Activated CD8-positive, alpha-beta T cell treated with anti-CD3 and anti-CD28 coated beads for 36 hours (primary cell): ENCODE measurements at regions not wholly inside any gene's neighbourhood (a gene's known extent, or its start where the extent isn't known, plus 50 kb on each side); places are given as distances from the start of the nearest gene placed in this dataset.

Source experiments
- ATAC-seq: fragments of 200-7000 bp; cut with Tn5 transposase; one replicate; pipeline ENCODE4 v1.10.0; 2021; ENCODE audit warnings: mild to moderate bottlenecking, moderate library complexity
- CTCF ChIA-PET: fragments of 350-600 bp; sonication (Branson Sonifier 250); formaldehyde crosslinking; loops from one replicate; lab custom pipeline; 2021; ENCODE audit warnings: antibody characterized with exemption; lab: Charles Lee
- POLR2A ChIA-PET: fragments of 350-600 bp; sonication (Branson Sonifier 250); formaldehyde crosslinking; loops from one replicate; lab custom pipeline; 2021; ENCODE audit warnings: antibody characterized with exemption; lab: Charles Lee
- DNase-seq: peaks from one replicate; pipeline ENCODE4 v3.0.0-alpha.2; 2020
- H3K27ac Mint-ChIP-seq: one replicate; pipeline ENCODE4 v1.8.0; 2021; ENCODE audit warnings: mild to moderate bottlenecking, mixed read lengths
- H3K27me3 Mint-ChIP-seq: one replicate; pipeline ENCODE4 v1.8.0; 2021; ENCODE audit warnings: mixed read lengths
- H3K36me3 Mint-ChIP-seq: one replicate; pipeline ENCODE4 v1.8.0; 2021; ENCODE audit warnings: low read depth, mixed read lengths
- H3K4me1 Mint-ChIP-seq: one replicate; pipeline ENCODE4 v1.8.0; 2021; ENCODE audit warnings: low read depth, mixed read lengths
- H3K4me3 Mint-ChIP-seq: one replicate; pipeline ENCODE4 v1.8.0; 2021; ENCODE audit warnings: mild to moderate bottlenecking, moderate library complexity, mixed read lengths
- H3K9me3 Mint-ChIP-seq: one replicate; pipeline ENCODE4 v1.8.0; 2021; ENCODE audit warnings: mixed read lengths
- intact Hi-C: fragments of 100-400 bp; cut with micrococcal nuclease; formaldehyde crosslinking; loops from one replicate; pipeline ENCODE4 v1.10.0; 2022
- TF ChIP-seq, protein P1 (sequence below): fragments of 200-600 bp; IDR thresholded peaks from one replicate; pipeline ENCODE4 v1.8.0; 2022; ENCODE audit warnings: antibody characterized with exemption, mild to moderate bottlenecking

- no peaks in the 10 kb centered on the region for H3K4me1 Mint-ChIP-seq
- H3K27me3 Mint-ChIP-seq, result no peaks in the 10 kb centered on the region
- peaks cover 12% of the 10 kb centered on the region for H3K9me3 Mint-ChIP-seq
- H3K4me3 Mint-ChIP-seq, result no peak overlapping the region
- ChIA-PET CTCF (no interaction called here), POLR2A (no interaction called here)
- DNase-seq, result no peak
- H3K27ac Mint-ChIP-seq, result no peak overlapping the region
- H3K36me3 Mint-ChIP-seq, result no peaks in the 10 kb centered on the region
- intact Hi-C loops, result no loop called here
- no peak for ATAC-seq
- TF ChIP-seq, protein P1, sequence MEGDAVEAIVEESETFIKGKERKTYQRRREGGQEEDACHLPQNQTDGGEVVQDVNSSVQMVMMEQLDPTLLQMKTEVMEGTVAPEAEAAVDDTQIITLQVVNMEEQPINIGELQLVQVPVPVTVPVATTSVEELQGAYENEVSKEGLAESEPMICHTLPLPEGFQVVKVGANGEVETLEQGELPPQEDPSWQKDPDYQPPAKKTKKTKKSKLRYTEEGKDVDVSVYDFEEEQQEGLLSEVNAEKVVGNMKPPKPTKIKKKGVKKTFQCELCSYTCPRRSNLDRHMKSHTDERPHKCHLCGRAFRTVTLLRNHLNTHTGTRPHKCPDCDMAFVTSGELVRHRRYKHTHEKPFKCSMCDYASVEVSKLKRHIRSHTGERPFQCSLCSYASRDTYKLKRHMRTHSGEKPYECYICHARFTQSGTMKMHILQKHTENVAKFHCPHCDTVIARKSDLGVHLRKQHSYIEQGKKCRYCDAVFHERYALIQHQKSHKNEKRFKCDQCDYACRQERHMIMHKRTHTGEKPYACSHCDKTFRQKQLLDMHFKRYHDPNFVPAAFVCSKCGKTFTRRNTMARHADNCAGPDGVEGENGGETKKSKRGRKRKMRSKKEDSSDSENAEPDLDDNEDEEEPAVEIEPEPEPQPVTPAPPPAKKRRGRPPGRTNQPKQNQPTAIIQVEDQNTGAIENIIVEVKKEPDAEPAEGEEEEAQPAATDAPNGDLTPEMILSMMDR, result no peak
Observed at GRCh38 chr11:50164050-50164449, 131.4 kb downstream of the OR4C45 start.

GRCh38 chr11:50169634-50170033 lies 137.0 kb downstream of the OR4C45 start:
- Mint-ChIP-seq H3K27me3 (no peaks in the 10 kb centered on the region), H3K4me1 (no peaks in the 10 kb centered on the region), H3K4me3 (no peak overlapping the region), H3K36me3 (no peaks in the 10 kb centered on the region), H3K27ac (no peak overlapping the region), H3K9me3 (peaks cover 13% of the 10 kb centered on the region)
- DNase-seq, result no peak
- POLR2A ChIA-PET, result no interaction called here
- CTCF ChIA-PET, result no interaction called here
- no peak for ATAC-seq
- intact Hi-C loops, result no loop called here
- TF ChIP-seq, protein P1, result no peak

GRCh38 chr11:50170115-50170514 lies 137.4 kb downstream of the OR4C45 start:
- Mint-ChIP-seq H3K36me3 (no peaks in the 10 kb centered on the region), H3K4me3 (no peak overlapping the region), H3K9me3 (peaks cover 13% of the 10 kb centered on the region), H3K4me1 (no peaks in the 10 kb centered on the region), H3K27ac (no peak overlapping the region), H3K27me3 (no peaks in the 10 kb centered on the region)
- TF ChIP-seq, protein P1, result no peak
- intact Hi-C loops, result no loop called here
- POLR2A ChIA-PET, result no interaction called here
- no peak for ATAC-seq
- no peak for DNase-seq
- CTCF ChIA-PET, result no interaction called here

GRCh38 chr11:50174189-50174588 lies 141.5 kb downstream of the OR4C45 start:
- intact Hi-C loops, result no loop called here
- ATAC-seq, result peak; percentile 63
- H3K27ac Mint-ChIP-seq, result no peak overlapping the region

GRCh38 chr11:50174975-50175374 lies 142.3 kb downstream of the OR4C45 start:
- intact Hi-C loops, result no loop called here
- Mint-ChIP-seq H3K4me3 (no peak overlapping the region), H3K9me3 (peaks cover 10% of the 10 kb centered on the region), H3K27me3 (no peaks in the 10 kb centered on the region), H3K4me1 (no peaks in the 10 kb centered on the region), H3K27ac (no peak overlapping the region), H3K36me3 (no peaks in the 10 kb centered on the region)
- no peak for DNase-seq
- ATAC-seq, result no peak
- POLR2A ChIA-PET, result no interaction called here
- TF ChIP-seq, protein P1, result no peak
- CTCF ChIA-PET, result no interaction called here

More at GRCh38 chr11:50174189-50174588, 141.5 kb downstream of the OR4C45 start:
- no peaks in the 10 kb centered on the region for H3K36me3 Mint-ChIP-seq
- CTCF ChIA-PET, result no interaction called here
- POLR2A ChIA-PET, result no interaction called here
- H3K4me1 Mint-ChIP-seq, result no peaks in the 10 kb centered on the region
- H3K27me3 Mint-ChIP-seq, result no peaks in the 10 kb centered on the region
- peaks cover 15% of the 10 kb centered on the region for H3K9me3 Mint-ChIP-seq
- H3K4me3 Mint-ChIP-seq, result no peak overlapping the region
- TF ChIP-seq, protein P1, result no peak
- no peak for DNase-seq
